K562 (cell line): ENCODE measurements at regions not wholly inside any gene's neighbourhood (a gene's known extent, or its start where the extent isn't known, plus 50 kb on each side); places are given as distances from the start of the nearest gene placed in this dataset.

Source experiments
- ATAC-seq: fragments of 200-7000 bp; cut with Tn5 transposase; 3 replicates; pipeline ENCODE4 v1.9.1; 2020; ENCODE audit warnings: moderate library complexity
- BruUV-seq: library from RNA; stranded (reverse); fragments of 400-500 nt; replicated peaks from 2 replicates; lab custom pipeline; 2021; lab: Mats Ljungman, UMichigan
- CTCF ChIA-PET: fragments of 300-600 bp; formaldehyde crosslinking; extraction: SDS; loops from one replicate; lab custom pipeline; 2021; ENCODE audit warnings: low intra/inter-chr PET ratio; lab: Yijun Ruan, JAX
- POLR2A ChIA-PET: fragments of 300-600, 350-650 bp; sonication (Branson Sonifier 250); formaldehyde crosslinking; extraction: SDS; loops from one replicate; lab custom pipeline; 2021; ENCODE audit warnings: antibody characterized with exemption, inconsistent platforms; lab: Yijun Ruan, JAX
- DNase-seq, 4 experiments: peaks; one replicate each; pipeline versions ENCODE4 v3.0.0 to v3.0.0-alpha.2; 2011 to 2018; ENCODE audit warnings: low spot score in 3 of 4, mixed read lengths in 3 of 4; ENCODE audit errors: extremely low read depth in 1 of 4
- FAIRE-seq: peaks from 2 replicates; lab custom pipeline; 2011; peaks lifted over from hg19 to GRCh38; lab: Jason Lieb, UNC
- H2AFZ ChIP-seq: 2 replicates; pipeline ENCODE4 v1.6.0; 2011; ENCODE audit warnings: low read depth, low read length, control low read depth, inconsistent platforms
- H3K27ac ChIP-seq: fragments of 200-600 bp; 3 replicates; pipeline ENCODE4 v1.8.0; 2011; ENCODE audit warnings: low read depth, mild to moderate bottlenecking, control low read depth, inconsistent platforms, low read length, moderate library complexity, mixed read lengths; ENCODE audit errors: extremely low read depth
- H3K27me3 ChIP-seq, 2 experiments: fragments of 300-600 bp in 1 of 2; 2 replicates in 1 of 2; 3 replicates in 1 of 2; pipeline versions ENCODE4 v1.6.0 to v1.8.0; 2011; ENCODE audit warnings: inconsistent platforms in 2 of 2, low read length in 2 of 2, mild to moderate bottlenecking in 1 of 2, mixed read lengths in 1 of 2, moderate library complexity in 1 of 2; ENCODE audit not compliant: control insufficient read depth in 2 of 2, insufficient read depth in 2 of 2
- H3K36me3 ChIP-seq: fragments of 300-600 bp; 3 replicates; pipeline ENCODE4 v1.8.0; 2011; ENCODE audit warnings: mild to moderate bottlenecking, low read length, inconsistent platforms; ENCODE audit not compliant: control insufficient read depth, insufficient read depth
- H3K4me1 ChIP-seq, 2 experiments: fragments of 200-600 bp in 1 of 2; replicated peaks in 1 of 2; 2 replicates in 1 of 2; 3 replicates in 1 of 2; pipeline versions ENCODE4 v1.5.1 to v1.8.0; 2011; ENCODE audit warnings: inconsistent platforms in 2 of 2, low read length in 2 of 2, mild to moderate bottlenecking in 1 of 2, mixed read lengths in 1 of 2, moderate library complexity in 1 of 2; ENCODE audit not compliant: control insufficient read depth in 2 of 2, insufficient read depth in 2 of 2
- H3K4me2 ChIP-seq: 2 replicates; pipeline ENCODE4 v1.6.1; 2011; ENCODE audit warnings: low read length, control low read depth, inconsistent platforms, mixed read lengths; ENCODE audit not compliant: insufficient read depth
- H3K4me3 ChIP-seq: fragments of 200-600 bp; sonication (generic), shearing (Covaris generic); 2 replicates; pipeline ENCODE4 v1.5.1; 2016; ENCODE audit warnings: control low read depth, inconsistent platforms
- H3K79me2 ChIP-seq: fragments of 200-600 bp; 3 replicates; pipeline ENCODE4 v1.8.0; 2011; ENCODE audit warnings: low read length, inconsistent platforms; ENCODE audit not compliant: control insufficient read depth, insufficient read depth
- H3K9ac ChIP-seq, 2 experiments: 2 replicates each; pipeline versions ENCODE4 v1.6.0 to v1.6.1; 2011; ENCODE audit warnings: low read depth in 2 of 2, low read length in 2 of 2, control low read depth in 1 of 2, inconsistent platforms in 1 of 2, mild to moderate bottlenecking in 1 of 2, mixed read lengths in 1 of 2; ENCODE audit not compliant: insufficient read depth in 1 of 2
- H3K9me1 ChIP-seq: one replicate; pipeline ENCODE4 v1.6.0; 2011; ENCODE audit warnings: inconsistent platforms, mild to moderate bottlenecking, low read length, moderate library complexity; ENCODE audit not compliant: control insufficient read depth, insufficient read depth
- H3K9me3 ChIP-seq: replicated peaks from 2 replicates; pipeline ENCODE4 v1.5.1; 2011; ENCODE audit warnings: low read depth, low read length, inconsistent platforms; ENCODE audit not compliant: control insufficient read depth, insufficient read depth
- H4K20me1 ChIP-seq: replicated peaks from 2 replicates; pipeline ENCODE4 v1.6.1; 2011; ENCODE audit warnings: low read length, inconsistent platforms, mixed read lengths; ENCODE audit not compliant: control insufficient read depth, insufficient read depth
- ARHGAP35 ChIP-seq: fragments of 450-650 bp; IDR thresholded peaks from 2 replicates; pipeline ENCODE4 v1.6.1; 2018; ENCODE audit not compliant: partially characterized antibody
- CHD1 ChIP-seq: fragments of 200-600 bp; sonication (generic); IDR thresholded peaks from one replicate; pipeline ENCODE4 v1.6.1; 2012; ENCODE audit warnings: mild to moderate bottlenecking, moderate library complexity, low read length, inconsistent platforms
- GATA2 ChIP-seq: sonication (generic); formaldehyde crosslinking; IDR thresholded peaks from 2 replicates; pipeline ENCODE4 v1.4.0; 2020; ENCODE audit warnings: mild to moderate bottlenecking, missing genetic modification reagents
- NR1H2 ChIP-seq: sonication (generic); formaldehyde crosslinking; IDR thresholded peaks from 2 replicates; pipeline ENCODE4 v1.4.0; 2020; ENCODE audit warnings: mild to moderate bottlenecking, missing genetic modification reagents
- SMARCE1 ChIP-seq: fragments of 450-650 bp; IDR thresholded peaks from 2 replicates; pipeline ENCODE4 v1.7.1; 2016; ENCODE audit warnings: mild to moderate bottlenecking
- STAT5B ChIP-seq: fragments of 250-450 bp; sonication (Bioruptor Pico); IDR thresholded peaks from 2 replicates; pipeline ENCODE4 v1.8.0; 2021; ENCODE audit warnings: mild to moderate bottlenecking, inconsistent platforms
- TFAM ChIP-seq: fragments of 250-450 bp; sonication (Bioruptor Pico); conservative IDR thresholded peaks from 2 replicates; pipeline ENCODE4 v1.5.0; 2021; ENCODE audit warnings: mild to moderate bottlenecking, moderate library complexity
- TSC22D4 ChIP-seq: fragments of 450-650 bp; IDR thresholded peaks from 2 replicates; pipeline ENCODE4 v1.6.1; 2016; ENCODE audit warnings: missing genetic modification characterization, missing biosample characterization, control low read depth
- ZNF324 ChIP-seq: fragments of 250-450 bp; sonication (Bioruptor Pico); IDR thresholded peaks from 2 replicates; pipeline ENCODE4 v1.4.0; 2020; ENCODE audit warnings: mild to moderate bottlenecking
- WGBS: fragments of 100-300 bp; shearing (Covaris generic); methylation state at CpG from one replicate; pipeline ENCODE4 v1.1.6; 2016; ENCODE audit warnings: low coverage, mixed read lengths; ENCODE audit not compliant: insufficient coverage; ENCODE audit errors: missing lambda C conversion rate; 5-methylcytosine and 5-hydroxymethylcytosine counted together
- in situ Hi-C: fragments of 300-500 bp; cut with MboI; formaldehyde crosslinking; loops from 4 replicates; pipeline ENCODE4 v1.15.0; 2018; ENCODE audit warnings: inconsistent platforms, mixed read lengths
- intact Hi-C: fragments of 100-400 bp; cut with micrococcal nuclease; formaldehyde crosslinking; loops from 2 replicates; pipeline ENCODE4 v1.14.2; 2022
- TF ChIP-seq, protein P1 (sequence below): sonication (generic); formaldehyde crosslinking; IDR thresholded peaks from 2 replicates; pipeline ENCODE4 v1.8.0; 2022; ENCODE audit warnings: mild to moderate bottlenecking, missing genetic modification reagents
- TF ChIP-seq, protein P2 (sequence below): fragments of 450-650 bp; IDR thresholded peaks from 2 replicates; pipeline ENCODE4 v1.6.1; 2016; ENCODE audit warnings: antibody characterized with exemption
- TF ChIP-seq, protein P3 (sequence below), 2 experiments: fragments of 450-650 bp; conservative IDR thresholded peaks; 2 replicates each; pipeline ENCODE4 v1.6.1; 2017; ENCODE audit warnings: mild to moderate bottlenecking in 2 of 2, moderate library complexity in 2 of 2
- TF ChIP-seq, protein P4 (sequence below): fragments of 250-450 bp; sonication (Bioruptor Pico); IDR thresholded peaks from 2 replicates; pipeline ENCODE4 v1.8.0; 2021; ENCODE audit warnings: moderate library complexity, mild to moderate bottlenecking, inconsistent platforms
- TF ChIP-seq, protein P5 (sequence below): fragments of 450-650 bp; formaldehyde crosslinking; IDR thresholded peaks from 2 replicates; pipeline ENCODE4 v1.4.0; 2020; ENCODE audit warnings: mild to moderate bottlenecking

DNA sequence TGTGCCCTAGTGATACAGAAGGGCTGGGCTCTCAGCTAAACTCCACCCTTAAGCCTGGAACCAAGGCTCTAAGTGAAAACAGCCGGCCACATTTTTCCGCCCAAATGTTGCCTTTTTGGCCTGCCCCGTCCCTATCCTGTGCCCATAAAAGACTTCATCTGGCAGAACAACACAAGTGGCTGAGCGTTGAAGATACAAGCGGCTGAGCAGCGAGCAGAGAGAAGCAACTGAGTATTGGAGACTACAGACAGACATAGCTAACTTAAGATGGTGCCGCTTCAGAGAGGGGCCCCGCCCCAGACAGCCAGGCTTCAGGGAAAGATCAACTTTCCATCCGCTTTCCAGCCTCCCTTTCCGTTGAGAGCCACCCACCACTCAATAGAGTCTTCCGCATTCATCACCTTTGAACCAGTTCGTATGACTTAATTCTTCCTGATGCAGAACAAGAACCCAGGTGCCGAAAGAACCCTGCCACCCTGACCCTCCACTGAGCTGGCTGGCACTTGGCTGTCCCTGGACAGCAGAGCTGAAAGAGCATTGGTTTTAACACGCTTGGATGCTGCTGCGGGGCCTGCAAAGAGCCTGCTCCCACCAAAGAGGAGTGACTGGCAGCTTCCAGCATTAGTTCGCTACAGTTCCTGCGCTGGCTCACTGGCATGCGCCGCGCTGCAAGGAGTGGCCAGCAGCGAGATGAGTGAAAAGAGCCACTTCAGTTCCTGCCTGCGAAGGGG, 853.2 kb upstream of the INTU start:
- Histone ChIP-seq H3K9me1 (no peaks in the 10 kb centered on the region), H3K9me3 (no peaks in the 10 kb centered on the region), H3K4me3 (peak overlapping the region; percentile 33), H4K20me1 (no peaks in the 10 kb centered on the region), H3K79me2 (peaks cover 68% of the 10 kb centered on the region), H2AFZ (peak overlapping the region; percentile 92), H3K4me1 (peaks cover 7 to 10% of the 10 kb centered on the region in 2 experiments), H3K9ac (peak overlapping the region; percentile 82 to 93), H3K36me3 (peaks cover under 1% of the 10 kb centered on the region; the same call in 1 of the 3 replicates), H3K27ac (peak overlapping the region; percentile 90), H3K4me2 (peak overlapping the region; percentile 78), H3K27me3 (no peaks in the 10 kb centered on the region)
- DNase-seq: peak in 3 of 4 experiments; percentile 22 to 77 (median 54)
- no TSS peak for BruUV-seq
- ATAC-seq: peak; percentile 76
- intact Hi-C loops (no loop called here), in situ Hi-C loops (no loop called here)
- ChIA-PET POLR2A (interaction anchor here (0.8 to 2.2 kb wide), 5 partner anchors 11 to 177 kb away, joined by 3 to 8 read pairs (median 4); no protein-coding TSS in a partner anchor), CTCF (no interaction called here)
- FAIRE-seq: peak; percentile 70
- 3% methylated on average over 22 of the region's 22 CpGs for WGBS
- TF ChIP-seq TFAM (no peak), NR1H2 (CRISPR knock-in tag) (no peak), TSC22D4 (tag) (no peak), SMARCE1 (0 out of 2 replicates have a peak, but pooled peaks have one; percentile 26), GATA2 (CRISPR knock-in tag) (no peak), ZNF324 (CRISPR knock-in tag) (no peak), STAT5B (CRISPR knock-in tag) (no peak), ARHGAP35 (no peak), CHD1 (no peak)
- TF ChIP-seq, protein P1, sequence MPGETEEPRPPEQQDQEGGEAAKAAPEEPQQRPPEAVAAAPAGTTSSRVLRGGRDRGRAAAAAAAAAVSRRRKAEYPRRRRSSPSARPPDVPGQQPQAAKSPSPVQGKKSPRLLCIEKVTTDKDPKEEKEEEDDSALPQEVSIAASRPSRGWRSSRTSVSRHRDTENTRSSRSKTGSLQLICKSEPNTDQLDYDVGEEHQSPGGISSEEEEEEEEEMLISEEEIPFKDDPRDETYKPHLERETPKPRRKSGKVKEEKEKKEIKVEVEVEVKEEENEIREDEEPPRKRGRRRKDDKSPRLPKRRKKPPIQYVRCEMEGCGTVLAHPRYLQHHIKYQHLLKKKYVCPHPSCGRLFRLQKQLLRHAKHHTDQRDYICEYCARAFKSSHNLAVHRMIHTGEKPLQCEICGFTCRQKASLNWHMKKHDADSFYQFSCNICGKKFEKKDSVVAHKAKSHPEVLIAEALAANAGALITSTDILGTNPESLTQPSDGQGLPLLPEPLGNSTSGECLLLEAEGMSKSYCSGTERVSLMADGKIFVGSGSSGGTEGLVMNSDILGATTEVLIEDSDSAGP (CRISPR knock-in tag): no peak
- TF ChIP-seq, protein P2, sequence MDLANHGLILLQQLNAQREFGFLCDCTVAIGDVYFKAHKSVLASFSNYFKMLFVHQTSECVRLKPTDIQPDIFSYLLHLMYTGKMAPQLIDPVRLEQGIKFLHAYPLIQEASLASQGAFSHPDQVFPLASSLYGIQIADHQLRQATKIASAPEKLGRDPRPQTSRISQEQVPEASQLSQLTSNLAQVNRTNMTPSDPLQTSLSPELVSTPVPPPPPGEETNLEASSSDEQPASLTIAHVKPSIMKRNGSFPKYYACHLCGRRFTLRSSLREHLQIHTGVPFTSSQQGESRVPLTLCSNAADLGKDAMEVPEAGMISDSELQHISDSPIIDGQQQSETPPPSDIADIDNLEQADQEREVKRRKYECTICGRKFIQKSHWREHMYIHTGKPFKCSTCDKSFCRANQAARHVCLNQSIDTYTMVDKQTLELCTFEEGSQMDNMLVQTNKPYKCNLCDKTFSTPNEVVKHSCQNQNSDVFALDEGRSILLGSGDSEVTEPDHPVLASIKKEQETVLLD: 0 out of 2 replicates have a peak, but pooled peaks have one; percentile 63
- TF ChIP-seq, protein P3, sequence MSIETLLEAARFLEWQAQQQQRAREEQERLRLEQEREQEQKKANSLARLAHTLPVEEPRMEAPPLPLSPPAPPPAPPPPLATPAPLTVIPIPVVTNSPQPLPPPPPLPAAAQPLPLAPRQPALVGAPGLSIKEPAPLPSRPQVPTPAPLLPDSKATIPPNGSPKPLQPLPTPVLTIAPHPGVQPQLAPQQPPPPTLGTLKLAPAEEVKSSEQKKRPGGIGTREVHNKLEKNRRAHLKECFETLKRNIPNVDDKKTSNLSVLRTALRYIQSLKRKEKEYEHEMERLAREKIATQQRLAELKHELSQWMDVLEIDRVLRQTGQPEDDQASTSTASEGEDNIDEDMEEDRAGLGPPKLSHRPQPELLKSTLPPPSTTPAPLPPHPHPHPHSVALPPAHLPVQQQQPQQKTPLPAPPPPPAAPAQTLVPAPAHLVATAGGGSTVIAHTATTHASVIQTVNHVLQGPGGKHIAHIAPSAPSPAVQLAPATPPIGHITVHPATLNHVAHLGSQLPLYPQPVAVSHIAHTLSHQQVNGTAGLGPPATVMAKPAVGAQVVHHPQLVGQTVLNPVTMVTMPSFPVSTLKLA (conservative IDR thresholded peaks at IDR 0.05): 0 out of 4 replicates have a peak, but pooled peaks of 1 of the 2 experiments have one; percentile 13
- TF ChIP-seq, protein P4, sequence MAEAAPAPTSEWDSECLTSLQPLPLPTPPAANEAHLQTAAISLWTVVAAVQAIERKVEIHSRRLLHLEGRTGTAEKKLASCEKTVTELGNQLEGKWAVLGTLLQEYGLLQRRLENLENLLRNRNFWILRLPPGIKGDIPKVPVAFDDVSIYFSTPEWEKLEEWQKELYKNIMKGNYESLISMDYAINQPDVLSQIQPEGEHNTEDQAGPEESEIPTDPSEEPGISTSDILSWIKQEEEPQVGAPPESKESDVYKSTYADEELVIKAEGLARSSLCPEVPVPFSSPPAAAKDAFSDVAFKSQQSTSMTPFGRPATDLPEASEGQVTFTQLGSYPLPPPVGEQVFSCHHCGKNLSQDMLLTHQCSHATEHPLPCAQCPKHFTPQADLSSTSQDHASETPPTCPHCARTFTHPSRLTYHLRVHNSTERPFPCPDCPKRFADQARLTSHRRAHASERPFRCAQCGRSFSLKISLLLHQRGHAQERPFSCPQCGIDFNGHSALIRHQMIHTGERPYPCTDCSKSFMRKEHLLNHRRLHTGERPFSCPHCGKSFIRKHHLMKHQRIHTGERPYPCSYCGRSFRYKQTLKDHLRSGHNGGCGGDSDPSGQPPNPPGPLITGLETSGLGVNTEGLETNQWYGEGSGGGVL (CRISPR knock-in tag): no peak
- TF ChIP-seq, protein P5, sequence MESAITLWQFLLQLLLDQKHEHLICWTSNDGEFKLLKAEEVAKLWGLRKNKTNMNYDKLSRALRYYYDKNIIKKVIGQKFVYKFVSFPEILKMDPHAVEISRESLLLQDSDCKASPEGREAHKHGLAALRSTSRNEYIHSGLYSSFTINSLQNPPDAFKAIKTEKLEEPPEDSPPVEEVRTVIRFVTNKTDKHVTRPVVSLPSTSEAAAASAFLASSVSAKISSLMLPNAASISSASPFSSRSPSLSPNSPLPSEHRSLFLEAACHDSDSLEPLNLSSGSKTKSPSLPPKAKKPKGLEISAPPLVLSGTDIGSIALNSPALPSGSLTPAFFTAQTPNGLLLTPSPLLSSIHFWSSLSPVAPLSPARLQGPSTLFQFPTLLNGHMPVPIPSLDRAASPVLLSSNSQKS (CRISPR knock-in tag): no peak
